Left lung (tissue), 4 donors: ENCODE measurements at regions not wholly inside any gene's neighbourhood (a gene's known extent, or its start where the extent isn't known, plus 50 kb on each side); places are given as distances from the start of the nearest gene placed in this dataset.
"Not testable (repeated sequence)": the region's sequence is repeated elsewhere in the genome, so short reads cannot be mapped to it uniquely, and the experiment has no call there.

Source experiments
- ATAC-seq: fragments of 200-7000 bp; cut with Tn5 transposase; one replicate; pipeline ENCODE4 v1.9.1; 2020; ENCODE audit warnings: moderate library complexity
- DNase-seq, 4 donors: peaks; one replicate each; pipeline ENCODE4 v3.0.0-alpha.2; 2013 to 2020
- H3K27ac ChIP-seq, 2 donors: fragments of 200-600 bp; sonication (generic) in 1 of 2; one replicate each; pipeline versions ENCODE4 v1.5.0 to v1.8.0; 2020 to 2021
- H3K27me3 ChIP-seq, 2 donors: fragments of 200-600 bp; sonication (generic) in 1 of 2; one replicate each; pipeline versions ENCODE4 v1.5.0 to v1.8.0; 2020 to 2021
- H3K36me3 ChIP-seq, 2 donors: fragments of 200-600 bp; sonication (generic) in 1 of 2; one replicate each; pipeline versions ENCODE4 v1.5.0 to v1.8.0; 2020 to 2021
- H3K4me1 ChIP-seq, 2 donors: fragments of 200-600 bp; one replicate each; pipeline ENCODE4 v1.8.0; 2021
- H3K4me3 ChIP-seq, 2 donors: fragments of 200-600 bp; sonication (generic) in 1 of 2; one replicate each; pipeline versions ENCODE4 v1.5.0 to v1.8.0; 2020 to 2021; ENCODE audit warnings: mild to moderate bottlenecking in 1 of 2
- H3K9me3 ChIP-seq, 2 donors: fragments of 200-600 bp; sonication (generic) in 1 of 2; one replicate each; pipeline versions ENCODE4 v1.5.0 to v1.8.0; 2020 to 2021
- CTCF ChIP-seq, 2 donors: fragments of 200-600 bp; sonication (generic) in 1 of 2; IDR thresholded peaks; one replicate each; pipeline versions ENCODE4 v1.5.0 to v1.8.0; 2021; ENCODE audit warnings: antibody characterized with exemption in 2 of 2
- intact Hi-C, 2 donors: fragments of 100-400 bp; cut with DNase I; formaldehyde crosslinking; loops; one replicate each; pipeline versions ENCODE4 v1.11.2 to v1.14.2; 2022
- donor health status: DM: no; HTN: yes; CAD: no.
- donor health status: DM: no; HTN: no; CAD: no.

DNA sequence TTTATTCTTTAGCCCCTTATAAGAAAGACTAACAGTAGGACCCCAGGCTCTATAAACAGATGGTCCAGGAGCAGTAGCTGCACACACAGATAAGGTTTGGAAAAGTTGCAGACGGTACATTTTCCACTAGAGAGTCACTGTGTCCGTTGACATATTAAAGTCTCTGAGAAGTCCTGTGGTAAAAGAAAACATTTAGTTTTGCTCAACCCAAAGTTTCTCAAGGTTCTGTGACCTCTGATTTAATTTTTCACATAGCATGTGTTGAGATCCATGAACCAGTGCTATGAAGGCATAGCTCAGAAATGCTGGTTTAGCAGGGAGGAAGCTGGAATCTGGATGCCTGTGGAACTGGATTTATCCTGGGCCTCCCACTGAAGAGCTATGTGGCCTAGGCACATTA, 62.7 kb upstream of the RASEF start:
- no peak overlapping the region for H3K27ac ChIP-seq
- intact Hi-C loops = no loop called here
- peaks cover 0 to 11% of the 10 kb centered on the region in 2 donors for H3K9me3 ChIP-seq
- H3K36me3 ChIP-seq = no peaks in the 10 kb centered on the region
- ATAC-seq = no peak
- TF ChIP-seq CTCF (IDR thresholded peaks at IDR 0.05) = no peak
- H3K4me1 ChIP-seq = no peaks in the 10 kb centered on the region
- H3K4me3 ChIP-seq = no peak overlapping the region
- no peak for DNase-seq
- H3K27me3 ChIP-seq = no peaks in the 10 kb centered on the region

- no peak for ATAC-seq
- Histone ChIP-seq H3K9me3 (peaks cover 0 to 4% of the 10 kb centered on the region in 2 donors), H3K27me3 (no peaks in the 10 kb centered on the region), H3K4me3 (no peak overlapping the region), H3K27ac (no peak overlapping the region), H3K36me3 (no peaks in the 10 kb centered on the region), H3K4me1 (no peaks in the 10 kb centered on the region)
- TF ChIP-seq CTCF (IDR thresholded peaks at IDR 0.05) = no peak
- DNase-seq = no peak
- intact Hi-C loops = no loop called here
These were observed 56.9 kb upstream of the RASEF start for GRCh38 chr9:83119873-83120272.

GRCh38 chr9:83116026-83116425, 53.1 kb upstream of the RASEF start:
- no peaks in the 10 kb centered on the region for H3K27me3 ChIP-seq
- no peak overlapping the region for H3K27ac ChIP-seq
- H3K36me3 ChIP-seq = no peaks in the 10 kb centered on the region

DNA sequence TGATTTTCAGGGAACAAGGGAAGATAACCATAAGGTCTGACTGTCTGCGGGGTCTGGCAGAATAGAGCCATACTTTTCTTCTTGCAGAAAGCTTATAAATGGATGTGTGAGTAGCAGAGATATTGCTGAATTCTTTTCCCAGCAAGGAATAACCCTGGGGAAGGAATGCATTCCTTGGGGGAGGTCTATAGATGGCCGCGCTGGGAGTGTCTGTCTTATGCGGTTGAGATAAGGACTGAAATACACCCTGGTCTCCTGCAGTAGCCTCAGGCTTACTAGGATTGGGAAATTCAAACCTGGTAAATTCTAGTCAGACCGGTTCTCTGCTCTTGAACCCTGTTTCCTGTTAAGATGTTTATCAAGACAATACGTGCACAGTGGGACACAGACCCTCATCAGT, 50.5 kb upstream of the RASEF start:
- H3K4me1 ChIP-seq, DNase-seq, intact Hi-C loops, H3K27ac ChIP-seq, H3K27me3 ChIP-seq, H3K36me3 ChIP-seq, ATAC-seq, H3K4me3 ChIP-seq: not testable (repeated sequence)
- peaks cover 0 to 26% of the 10 kb centered on the region in 2 donors for H3K9me3 ChIP-seq

More at GRCh38 chr9:83116026-83116425, 53.1 kb upstream of the RASEF start:
- H3K4me3 ChIP-seq = no peak overlapping the region
- no peak for TF ChIP-seq CTCF (IDR thresholded peaks at IDR 0.05)
- ATAC-seq (no peak), DNase-seq (no peak)
- no peaks in the 10 kb centered on the region for H3K4me1 ChIP-seq
- H3K9me3 ChIP-seq = peaks cover 0 to 26% of the 10 kb centered on the region in 2 donors
- intact Hi-C loops = no loop called here
